IgD-negative memory B cell (primary cell): ENCODE measurements at regions not wholly inside any gene's neighbourhood (a gene's known extent, or its start where the extent isn't known, plus 50 kb on each side); places are given as distances from the start of the nearest gene placed in this dataset.
A peak's percentile ranks its signal among the peaks of the same experiment; 100 is the strongest.

Experiments
- H3K27ac Mint-ChIP-seq, 3 donors: one replicate each; pipeline ENCODE4 v1.8.0; 2020 to 2022; ENCODE audit warnings: mild to moderate bottlenecking in 3 of 3, mixed read lengths in 3 of 3, moderate library complexity in 1 of 3
- H3K27me3 Mint-ChIP-seq: one replicate; pipeline ENCODE4 v1.8.0; 2021; ENCODE audit warnings: mixed read lengths
- H3K36me3 Mint-ChIP-seq: one replicate; pipeline ENCODE4 v1.8.0; 2020; ENCODE audit warnings: mild to moderate bottlenecking, mixed read lengths
- H3K4me1 Mint-ChIP-seq, 3 donors: one replicate each; pipeline ENCODE4 v1.8.0; 2020 to 2022; ENCODE audit warnings: mixed read lengths in 3 of 3, mild to moderate bottlenecking in 1 of 3
- H3K4me3 Mint-ChIP-seq, 4 donors: one replicate each; pipeline ENCODE4 v1.8.0; 2020 to 2022; ENCODE audit warnings: mild to moderate bottlenecking in 4 of 4, mixed read lengths in 4 of 4, moderate library complexity in 3 of 4
- H3K9me3 Mint-ChIP-seq, 3 donors: one replicate each; pipeline ENCODE4 v1.8.0; 2020 to 2021; ENCODE audit warnings: mixed read lengths in 3 of 3, mild to moderate bottlenecking in 1 of 3

DNA sequence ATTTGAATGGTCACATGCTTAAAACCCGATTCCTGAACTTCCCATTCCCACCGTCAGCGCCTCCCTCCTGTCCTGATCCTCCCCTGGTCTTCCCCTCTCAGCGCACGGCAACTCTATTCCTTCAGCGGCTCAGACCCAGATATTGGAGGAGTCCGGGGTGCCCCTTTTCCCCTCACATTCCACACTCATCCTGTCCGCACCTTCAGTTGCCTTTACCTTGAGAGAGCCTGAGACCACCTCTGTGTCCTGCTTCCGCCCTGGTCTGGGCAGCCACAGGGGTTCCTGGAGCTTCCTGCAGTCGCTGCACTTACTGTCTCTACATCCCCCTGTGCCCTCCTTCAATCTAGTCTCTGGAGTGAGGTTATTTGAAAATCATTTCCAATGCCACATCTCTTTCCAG, 193.4 kb downstream of the BCAS1 start:
- peak overlapping the region in 1 of 4 donors; percentile 65 for H3K4me3 Mint-ChIP-seq
- no peak overlapping the region for H3K27ac Mint-ChIP-seq
- H3K9me3 Mint-ChIP-seq: peaks cover 0 to 1% (median 0%) of the 10 kb centered on the region in 3 donors
- H3K36me3 Mint-ChIP-seq: no peaks in the 10 kb centered on the region
- no peaks in the 10 kb centered on the region for H3K27me3 Mint-ChIP-seq
- peaks cover 15 to 21% (median 18%) of the 10 kb centered on the region in 3 donors for H3K4me1 Mint-ChIP-seq

DNA sequence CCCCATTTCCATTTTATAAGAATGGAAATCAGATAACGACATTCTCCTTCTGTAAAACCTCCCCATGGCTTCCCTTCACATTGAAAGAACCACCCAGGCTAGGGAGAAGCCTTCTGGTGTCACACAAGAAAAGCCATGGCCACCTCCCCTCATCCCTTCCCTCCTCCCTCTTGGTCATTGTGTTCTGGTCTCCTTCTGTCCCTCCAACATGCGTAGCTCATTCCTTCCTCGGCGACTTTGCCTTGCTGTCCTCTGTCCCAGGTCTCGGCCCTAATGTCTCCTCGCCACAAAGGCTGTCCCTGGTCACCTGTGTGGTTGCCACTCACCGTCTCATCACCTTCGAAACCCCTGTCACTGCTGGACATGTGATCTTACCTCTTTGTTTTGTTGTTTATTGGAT, 193.9 kb downstream of the BCAS1 start:
- Mint-ChIP-seq H3K9me3 (peaks cover 0 to 1% (median 0%) of the 10 kb centered on the region in 3 donors), H3K36me3 (no peaks in the 10 kb centered on the region), H3K4me1 (peaks cover 19 to 26% (median 20%) of the 10 kb centered on the region in 3 donors), H3K27ac (peak overlapping the region in 1 of 3 donors; percentile 10), H3K27me3 (no peaks in the 10 kb centered on the region), H3K4me3 (no peak overlapping the region)

- peak overlapping the region in 1 of 3 donors; percentile 72 for H3K27ac Mint-ChIP-seq
- no peaks in the 10 kb centered on the region for H3K36me3 Mint-ChIP-seq
- H3K4me1 Mint-ChIP-seq: peaks cover 19 to 27% (median 21%) of the 10 kb centered on the region in 3 donors
- H3K9me3 Mint-ChIP-seq: peaks cover 0 to 1% (median 0%) of the 10 kb centered on the region in 3 donors
- no peak overlapping the region for H3K4me3 Mint-ChIP-seq
- H3K27me3 Mint-ChIP-seq: no peaks in the 10 kb centered on the region
These were observed 194.9 kb downstream of the BCAS1 start for GRCh38 chr20:53875452-53875851.

GRCh38 chr20:53874706-53875105, 195.7 kb downstream of the BCAS1 start:
- H3K9me3 Mint-ChIP-seq: peaks cover 0 to 1% (median 0%) of the 10 kb centered on the region in 3 donors
- no peaks in the 10 kb centered on the region for H3K27me3 Mint-ChIP-seq
- H3K36me3 Mint-ChIP-seq: no peaks in the 10 kb centered on the region
- H3K27ac Mint-ChIP-seq: no peak overlapping the region
- H3K4me1 Mint-ChIP-seq: peaks cover 19 to 30% (median 24%) of the 10 kb centered on the region in 3 donors
- peak overlapping the region in 1 of 4 donors; percentile 1 for H3K4me3 Mint-ChIP-seq

GRCh38 chr20:53874104-53874503, 196.3 kb downstream of the BCAS1 start:
- Mint-ChIP-seq H3K36me3 (no peaks in the 10 kb centered on the region), H3K9me3 (peaks cover 0 to 1% (median 0%) of the 10 kb centered on the region in 3 donors), H3K27ac (peak overlapping the region in 1 of 3 donors; percentile 67), H3K27me3 (no peaks in the 10 kb centered on the region), H3K4me1 (peaks cover 19 to 32% (median 25%) of the 10 kb centered on the region in 3 donors), H3K4me3 (no peak overlapping the region)

DNA sequence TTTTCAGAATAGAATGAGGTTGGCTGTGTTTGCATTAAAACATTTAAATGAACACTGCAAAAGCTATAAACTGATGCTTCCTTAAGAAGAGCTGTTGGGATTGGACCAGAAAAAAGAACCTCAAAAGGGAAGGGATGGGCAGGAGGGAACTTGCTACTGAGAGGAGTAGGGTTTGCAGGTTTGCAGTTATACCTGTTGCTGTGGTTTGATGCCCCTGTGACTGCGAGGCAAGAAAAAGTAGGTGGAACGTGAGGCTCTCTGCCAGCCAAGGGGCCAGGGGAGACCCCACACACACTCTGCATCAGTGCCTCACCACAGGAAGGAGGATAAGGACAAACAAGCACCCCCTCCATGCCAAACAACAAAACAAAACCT, 197.2 kb downstream of the BCAS1 start:
- H3K9me3 Mint-ChIP-seq: peaks cover 0 to 1% (median 0%) of the 10 kb centered on the region in 3 donors
- no peaks in the 10 kb centered on the region for H3K27me3 Mint-ChIP-seq
- H3K27ac Mint-ChIP-seq: peak overlapping the region; percentile 92 to 95 (median 93)
- peaks cover 19 to 30% (median 22%) of the 10 kb centered on the region in 3 donors for H3K4me1 Mint-ChIP-seq
- peak overlapping the region; percentile 76 to 96 (median 90) for H3K4me3 Mint-ChIP-seq
- no peaks in the 10 kb centered on the region for H3K36me3 Mint-ChIP-seq

- Mint-ChIP-seq H3K4me1 (peaks cover 22 to 34% (median 26%) of the 10 kb centered on the region in 3 donors), H3K27me3 (no peaks in the 10 kb centered on the region), H3K36me3 (no peaks in the 10 kb centered on the region)
These were observed 197.7 kb downstream of the BCAS1 start for GRCh38 chr20:53872561-53873229.

GRCh38 chr20:53872081-53872541, 198.3 kb downstream of the BCAS1 start:
- H3K27ac Mint-ChIP-seq: peak overlapping the region; percentile 92 to 95 (median 93)
- peaks cover 28 to 40% (median 32%) of the 10 kb centered on the region in 3 donors for H3K4me1 Mint-ChIP-seq
- no peaks in the 10 kb centered on the region for H3K36me3 Mint-ChIP-seq
- H3K27me3 Mint-ChIP-seq: no peaks in the 10 kb centered on the region
- H3K9me3 Mint-ChIP-seq: peaks cover 0 to 1% (median 0%) of the 10 kb centered on the region in 3 donors
- H3K4me3 Mint-ChIP-seq: peak overlapping the region; percentile 76 to 96 (median 90)

More at GRCh38 chr20:53872561-53873229, 197.7 kb downstream of the BCAS1 start:
- Mint-ChIP-seq H3K4me3 (peak overlapping the region; percentile 76 to 96 (median 90)), H3K9me3 (peaks cover 0 to 1% (median 0%) of the 10 kb centered on the region in 3 donors), H3K27ac (peak overlapping the region; percentile 92 to 95 (median 93))

DNA sequence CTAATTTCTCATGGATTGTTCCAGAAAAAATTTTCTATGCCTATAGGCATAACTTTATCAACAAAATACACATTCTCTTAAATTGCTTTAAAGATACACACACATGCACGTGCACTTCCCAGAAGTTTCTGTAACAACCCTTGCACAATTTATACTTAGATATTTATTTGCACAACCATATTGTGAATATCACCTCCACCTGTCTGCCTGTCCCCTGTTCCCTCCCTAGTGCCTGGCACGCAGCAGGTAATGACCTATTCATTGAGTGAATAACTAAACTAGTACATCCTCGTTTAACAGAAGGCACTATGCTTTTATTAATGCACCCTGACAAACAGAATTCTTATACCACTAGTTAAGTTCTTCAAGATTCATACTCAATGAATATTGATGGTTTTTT, 198.9 kb downstream of the BCAS1 start:
- no peaks in the 10 kb centered on the region for H3K27me3 Mint-ChIP-seq
- peak overlapping the region in 3 of 4 donors; percentile 76 to 96 (median 92) for H3K4me3 Mint-ChIP-seq
- peaks cover 0 to 1% (median 0%) of the 10 kb centered on the region in 3 donors for H3K9me3 Mint-ChIP-seq
- no peaks in the 10 kb centered on the region for H3K36me3 Mint-ChIP-seq
- peaks cover 34 to 46% (median 37%) of the 10 kb centered on the region in 3 donors for H3K4me1 Mint-ChIP-seq
- peak overlapping the region in 2 of 3 donors; percentile 92 to 95 for H3K27ac Mint-ChIP-seq

- Mint-ChIP-seq H3K36me3 (no peaks in the 10 kb centered on the region), H3K27me3 (no peaks in the 10 kb centered on the region), H3K4me1 (peaks cover 43 to 53% (median 45%) of the 10 kb centered on the region in 3 donors), H3K9me3 (no peaks in the 10 kb centered on the region), H3K4me3 (no peak overlapping the region), H3K27ac (peak overlapping the region in 2 of 3 donors; percentile 70 to 79)
These were observed 199.7 kb downstream of the BCAS1 start for GRCh38 chr20:53870426-53871315.

- H3K4me1 Mint-ChIP-seq: peaks cover 49 to 63% (median 53%) of the 10 kb centered on the region in 3 donors
- H3K9me3 Mint-ChIP-seq: no peaks in the 10 kb centered on the region
- no peaks in the 10 kb centered on the region for H3K27me3 Mint-ChIP-seq
- no peaks in the 10 kb centered on the region for H3K36me3 Mint-ChIP-seq
- peak overlapping the region; percentile 2 to 87 (median 28) for H3K4me3 Mint-ChIP-seq
- peak overlapping the region; percentile 5 to 79 (median 70) for H3K27ac Mint-ChIP-seq
These were observed 200.7 kb downstream of the BCAS1 start for GRCh38 chr20:53869466-53870258.

DNA sequence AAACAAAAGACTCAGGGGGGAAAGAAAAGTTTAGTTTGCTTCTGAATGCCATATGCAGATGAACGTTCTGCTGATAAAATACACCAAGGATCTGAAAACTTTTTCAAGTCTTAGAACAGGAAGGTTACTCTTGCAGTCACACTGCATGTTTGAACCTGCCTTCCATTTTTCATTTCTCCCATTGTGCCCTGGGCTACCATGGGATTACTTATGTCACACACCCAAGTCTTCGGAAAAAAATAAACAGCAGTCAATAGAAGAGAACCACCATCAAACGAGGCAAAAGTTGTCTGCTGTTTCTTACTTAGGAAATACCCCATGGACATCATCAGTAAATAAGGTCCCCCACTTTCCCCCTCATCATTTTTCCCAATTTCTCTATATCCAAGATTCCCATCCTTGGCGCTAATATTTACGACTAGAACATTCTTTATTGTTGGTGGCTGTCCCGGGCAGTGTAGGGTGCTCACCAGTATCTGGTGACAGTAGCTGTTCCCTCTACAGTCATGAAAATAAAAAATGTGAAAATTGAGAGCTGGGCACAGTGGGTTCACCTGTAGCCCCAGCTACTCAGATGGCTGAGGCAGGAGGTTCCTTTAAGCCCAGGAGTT, 202.5 kb downstream of the BCAS1 start:
- Mint-ChIP-seq H3K36me3 (no peaks in the 10 kb centered on the region), H3K27me3 (no peaks in the 10 kb centered on the region), H3K27ac (peak overlapping the region; percentile 51 to 96 (median 95)), H3K4me1 (peaks cover 44 to 59% (median 49%) of the 10 kb centered on the region in 3 donors), H3K4me3 (peak overlapping the region in 3 of 4 donors; percentile 48 to 80 (median 77)), H3K9me3 (no peaks in the 10 kb centered on the region)

DNA sequence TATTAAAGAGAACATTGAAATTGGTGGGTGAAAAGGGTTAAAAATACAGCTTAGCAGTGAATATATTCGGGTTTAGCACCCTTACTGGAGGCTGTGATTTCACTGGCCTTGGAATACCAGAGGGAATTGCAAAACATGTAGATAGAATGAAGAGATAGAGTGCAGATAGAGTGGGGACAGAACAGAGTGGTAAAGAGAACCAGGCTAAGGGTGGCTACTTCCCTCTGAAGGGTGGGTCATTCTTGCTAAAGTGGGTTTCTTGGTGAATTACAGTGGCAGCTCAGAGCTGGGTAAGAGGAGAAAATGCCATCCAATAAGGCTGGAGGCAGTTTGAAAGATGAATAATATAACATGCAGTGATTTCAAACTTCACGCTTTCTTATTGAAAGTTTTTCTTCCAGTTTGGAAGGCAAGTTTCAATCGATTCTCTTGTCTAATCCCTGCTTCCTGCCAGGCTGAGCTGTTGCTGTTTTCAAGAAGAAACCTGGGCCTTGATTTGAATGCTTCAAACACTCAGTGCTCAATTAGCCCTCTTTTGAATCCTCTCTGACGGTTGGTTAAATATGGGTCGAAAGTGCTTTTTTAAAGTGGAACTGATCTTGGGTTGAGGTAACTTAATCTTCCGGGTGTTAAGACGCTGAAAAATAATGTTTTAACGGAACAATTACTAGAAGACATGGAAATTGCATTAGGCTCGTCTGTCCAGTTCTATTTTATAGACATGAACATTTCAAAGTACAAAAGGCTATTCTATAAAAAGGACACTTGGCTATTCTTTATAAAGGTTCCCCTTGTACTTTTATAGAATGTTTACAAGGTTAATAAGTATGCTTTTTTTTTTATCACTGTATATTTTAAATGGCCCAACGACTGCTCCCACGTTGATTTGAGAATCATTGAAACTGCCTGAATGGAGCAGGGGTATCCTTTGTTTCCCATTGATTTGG, 203.3 kb downstream of the BCAS1 start:
- no peaks in the 10 kb centered on the region for H3K36me3 Mint-ChIP-seq
- no peaks in the 10 kb centered on the region for H3K27me3 Mint-ChIP-seq
- peaks cover 39 to 55% (median 42%) of the 10 kb centered on the region in 3 donors for H3K4me1 Mint-ChIP-seq
- peak overlapping the region; percentile 51 to 96 (median 95) for H3K27ac Mint-ChIP-seq
- H3K9me3 Mint-ChIP-seq: no peaks in the 10 kb centered on the region
- H3K4me3 Mint-ChIP-seq: peak overlapping the region; percentile 44 to 80 (median 62)
